Hepatocyte (in vitro differentiated cells): ENCODE measurements at regions not wholly inside any gene's neighbourhood (a gene's known extent, or its start where the extent isn't known, plus 50 kb on each side); places are given as distances from the start of the nearest gene placed in this dataset.

ENCODE experiments used
- CTCF ChIP-seq: fragments of 200-600 bp; sonication (generic); IDR thresholded peaks from 2 replicates; pipeline ENCODE4 v1.5.1; 2016; ENCODE audit warnings: antibody characterized with exemption, mild to moderate bottlenecking; ENCODE audit not compliant: poor library complexity
- EZH2 ChIP-seq: fragments of 200-600 bp; sonication (generic); IDR thresholded peaks from 2 replicates; pipeline ENCODE4 v1.6.1; 2016; ENCODE audit warnings: antibody characterized with exemption, mild to moderate bottlenecking, borderline replicate concordance

DNA sequence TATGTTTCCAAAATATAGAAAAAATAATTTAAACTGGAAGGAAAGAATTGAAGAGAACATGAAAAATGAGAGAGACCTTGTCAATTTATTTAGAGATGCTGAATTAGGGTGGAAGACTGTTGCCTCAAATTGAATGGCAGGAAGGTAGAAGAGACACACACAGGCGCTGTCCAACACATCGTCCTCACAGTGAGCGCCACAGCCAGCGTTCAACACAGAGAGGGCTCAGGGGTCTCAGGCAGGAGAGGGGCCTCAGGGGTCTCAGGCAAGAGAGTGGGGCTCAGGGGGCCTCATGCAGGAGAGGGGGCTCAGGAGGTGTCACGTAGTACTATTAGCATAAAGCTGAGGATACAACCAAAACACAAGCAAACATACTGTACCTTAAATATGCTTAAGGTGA lies 65.7 kb downstream of the TMEM18 start:
- TF ChIP-seq CTCF: no peak
- no peak for TF ChIP-seq EZH2
